NCI-H526 treated with DMSO at 0.1 percent for 48 hours (cell line): ENCODE measurements at regions not wholly inside any gene's neighbourhood (a gene's known extent, or its start where the extent isn't known, plus 50 kb on each side); places are given as distances from the start of the nearest gene placed in this dataset.

Experiments used
- DNase-seq: peaks from one replicate; lab custom pipeline; 2025; lab: John Stamatoyannopoulos, UW

DNA sequence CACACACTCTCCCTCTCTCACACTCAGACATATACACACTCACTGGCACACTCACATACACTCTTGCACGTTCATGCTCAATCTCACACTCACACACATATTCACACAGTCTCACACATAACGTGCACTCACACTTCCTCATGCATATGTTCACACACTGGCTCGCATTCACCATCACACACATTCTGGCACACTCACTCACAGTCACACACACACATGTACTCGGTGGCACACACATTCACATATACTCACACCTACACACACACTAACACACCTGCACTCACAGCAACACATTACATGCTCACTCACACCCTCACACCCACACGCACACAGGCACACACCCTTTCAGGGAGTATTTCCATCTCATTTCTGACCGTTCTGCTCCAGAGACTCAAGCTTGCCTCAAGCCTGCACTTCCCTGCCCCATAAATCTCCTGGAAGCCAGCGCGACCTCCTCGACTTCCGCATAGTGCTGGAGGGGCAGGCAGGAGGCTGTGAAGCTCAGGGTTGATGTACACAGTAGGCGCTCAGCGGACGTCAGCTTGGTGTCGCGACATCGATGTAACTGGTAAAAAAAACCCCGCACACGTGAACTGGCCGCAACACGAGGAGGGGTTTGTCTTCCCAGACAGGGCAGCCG is 66.7 kb upstream of the FOXF1 start:
- DNase-seq, result no peak

DNA sequence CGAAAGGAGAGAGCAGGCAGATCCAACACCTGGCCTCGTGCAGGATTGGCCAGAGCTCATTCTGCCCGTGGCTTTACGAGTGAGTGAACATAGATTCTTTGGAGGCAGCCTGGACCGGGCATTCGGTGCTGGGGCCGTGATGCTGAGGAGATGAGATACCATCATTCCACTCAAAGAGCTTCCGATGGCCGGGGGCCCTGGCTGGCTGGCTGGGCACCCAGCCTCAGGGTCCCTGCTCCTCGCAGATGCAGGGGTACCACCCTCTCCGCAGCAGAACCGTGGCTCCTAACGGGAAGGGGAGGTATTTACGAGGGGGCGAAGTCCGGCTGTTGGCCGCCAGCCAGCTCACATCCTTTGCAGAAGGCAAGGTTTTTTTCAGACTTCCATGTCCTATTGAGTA is 66.1 kb upstream of the FOXF1 start:
- no peak for DNase-seq

DNA sequence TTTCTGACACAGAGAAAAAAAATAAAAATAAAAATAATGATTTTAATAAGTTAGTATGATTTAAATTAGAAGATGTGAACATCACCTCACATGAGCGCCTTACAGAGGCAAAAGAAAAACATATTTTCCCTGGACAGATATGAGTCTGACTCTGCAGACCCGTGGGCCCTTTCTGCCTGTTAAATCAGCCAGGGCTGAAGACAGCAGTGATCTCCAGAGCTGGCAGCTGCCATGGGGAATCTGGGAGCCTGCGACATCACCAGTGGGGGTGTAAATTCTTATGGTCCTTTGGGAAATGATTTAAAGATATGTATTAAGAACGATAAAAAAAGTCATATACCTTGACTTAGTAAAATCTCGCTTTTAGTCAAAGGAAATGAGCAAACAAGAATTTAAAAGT is 65.7 kb upstream of the FOXF1 start:
- no peak for DNase-seq

DNA sequence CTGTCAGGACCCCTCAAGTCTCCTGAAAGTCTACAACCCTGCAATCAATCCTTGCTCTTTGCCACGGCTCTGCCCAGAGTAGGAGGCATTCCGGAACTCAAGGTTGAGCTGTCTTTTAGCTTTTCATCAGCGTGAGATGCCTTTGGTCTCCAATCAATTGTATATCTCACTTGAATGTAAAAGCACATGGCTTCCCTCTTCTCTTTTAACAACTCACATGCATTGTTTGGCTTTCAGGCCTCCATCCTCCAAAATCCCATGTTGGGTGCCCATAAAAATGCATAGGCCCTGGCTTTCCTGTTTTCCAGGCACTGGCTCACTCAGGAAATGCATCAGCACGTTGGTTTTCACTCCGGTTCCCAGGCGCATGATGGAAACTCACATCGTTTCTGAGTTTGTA is 64.0 kb upstream of the FOXF1 start:
- DNase-seq, result no peak

DNA sequence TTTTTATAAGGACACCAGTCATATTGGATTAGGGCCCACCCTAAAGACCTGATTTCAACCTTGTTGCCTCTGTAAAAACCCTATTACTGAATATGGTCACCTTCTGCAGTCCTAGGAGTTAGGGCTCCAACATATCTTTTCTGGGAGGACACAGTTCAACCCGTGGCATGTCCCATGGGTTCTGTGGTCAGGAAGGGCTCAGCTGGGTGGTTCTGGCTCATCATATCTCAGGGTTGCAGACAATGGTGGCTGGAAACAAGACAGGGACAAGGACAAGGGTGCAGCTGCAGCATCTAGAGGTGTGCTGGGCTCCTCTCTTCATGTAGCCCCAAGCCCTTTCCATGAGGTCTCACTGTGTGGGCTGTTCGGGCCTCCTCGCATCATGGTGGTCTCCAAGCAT is 63.1 kb upstream of the FOXF1 start:
- no peak for DNase-seq

DNA sequence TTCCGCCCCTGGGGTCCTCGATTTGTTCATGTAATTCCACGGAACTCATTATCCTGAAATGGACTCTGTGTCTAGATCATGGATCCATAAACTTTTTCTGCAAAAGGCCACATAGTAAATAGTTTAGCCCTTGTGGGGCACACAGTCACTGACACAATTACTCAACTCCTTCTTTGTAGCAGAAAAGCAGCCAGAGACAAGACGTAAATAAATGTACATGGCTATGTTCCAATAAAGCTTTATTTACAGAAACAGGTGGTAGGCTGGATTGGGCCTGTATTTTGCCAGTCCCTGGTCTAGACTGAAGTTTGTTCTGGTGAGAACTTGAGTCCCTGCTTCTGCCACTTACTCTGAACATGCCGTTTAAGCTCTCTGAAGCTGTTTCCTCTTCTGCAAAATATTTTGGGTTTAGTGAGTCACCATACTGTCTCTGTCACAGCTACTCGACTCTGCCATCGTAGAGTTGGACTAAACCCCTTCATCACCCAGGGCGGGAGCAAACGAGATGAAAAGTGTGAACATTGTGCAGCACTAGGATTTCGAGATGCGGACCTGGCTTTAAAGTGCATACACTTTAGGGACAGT is 61.9 kb upstream of the FOXF1 start:
- DNase-seq, result no peak

DNA sequence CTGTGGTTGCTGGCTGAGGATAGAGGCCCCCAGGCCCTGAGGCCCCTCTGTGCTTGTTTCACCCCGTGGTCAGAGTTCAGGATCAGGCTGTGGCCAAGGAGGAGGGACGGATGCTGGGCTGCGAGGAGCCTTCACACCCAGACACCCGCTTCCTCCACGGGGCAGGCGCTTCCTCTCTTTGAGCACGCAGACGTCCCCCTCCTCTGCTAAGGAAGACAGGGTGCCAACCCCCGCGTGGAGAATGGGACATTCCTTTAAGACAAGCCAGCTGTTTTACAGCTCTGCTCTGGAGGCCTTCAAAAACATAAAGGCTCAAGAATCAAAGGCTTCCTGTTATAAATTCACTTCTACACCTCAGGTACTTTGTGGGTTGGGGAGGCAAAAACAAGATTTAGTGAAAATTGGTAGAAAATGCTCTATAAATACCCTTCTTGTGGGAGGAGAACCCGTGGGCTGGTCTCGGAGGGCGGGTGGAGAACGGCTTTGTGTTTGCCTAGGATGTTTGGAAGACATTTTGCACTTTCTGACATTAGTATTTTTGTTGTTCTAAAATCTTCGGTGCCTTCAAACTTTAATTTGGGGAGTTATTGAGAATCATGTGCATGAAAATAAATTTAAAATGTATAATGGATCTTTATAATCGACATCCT is 60.8 kb upstream of the FOXF1 start:
- DNase-seq, result no peak

DNA sequence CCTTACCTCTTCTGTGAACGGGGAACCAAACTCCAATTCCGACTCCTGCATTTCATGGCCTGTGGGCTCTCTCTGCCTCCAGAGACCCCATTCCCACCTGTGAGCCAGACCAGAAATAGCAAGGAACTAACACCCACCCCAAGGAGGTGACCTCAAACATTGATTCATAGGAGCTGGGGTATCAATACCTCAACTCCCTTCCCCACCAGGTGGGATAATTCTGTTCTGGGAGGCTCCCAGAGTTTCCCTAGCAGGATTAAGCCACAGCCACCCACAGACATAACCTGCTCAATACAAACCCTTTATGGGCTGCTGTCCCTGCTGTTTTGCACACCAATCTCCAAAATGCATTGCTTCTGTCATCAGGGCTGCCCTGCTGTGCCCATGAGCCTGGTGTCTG is 59.6 kb upstream of the FOXF1 start:
- no peak for DNase-seq

DNA sequence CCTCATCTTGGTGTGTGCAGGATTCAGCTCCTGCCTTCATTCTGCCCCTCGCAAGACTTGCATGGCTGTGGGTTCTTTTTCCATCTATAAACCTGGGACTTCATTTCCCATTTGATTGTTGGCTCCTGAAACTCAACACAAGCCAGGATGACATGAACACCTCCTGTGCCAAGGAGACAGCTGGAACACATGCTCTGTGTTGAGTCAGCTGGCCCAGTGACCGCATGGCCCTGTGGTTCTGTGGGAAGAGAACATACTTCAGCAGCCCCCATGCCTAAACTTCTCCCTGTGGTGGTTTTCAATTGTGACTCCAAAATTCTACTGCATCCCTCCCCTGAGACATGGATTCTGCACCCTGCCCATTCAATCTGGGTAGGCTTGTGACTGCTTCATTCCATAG is 57.9 kb upstream of the FOXF1 start:
- DNase-seq, result no peak

DNA sequence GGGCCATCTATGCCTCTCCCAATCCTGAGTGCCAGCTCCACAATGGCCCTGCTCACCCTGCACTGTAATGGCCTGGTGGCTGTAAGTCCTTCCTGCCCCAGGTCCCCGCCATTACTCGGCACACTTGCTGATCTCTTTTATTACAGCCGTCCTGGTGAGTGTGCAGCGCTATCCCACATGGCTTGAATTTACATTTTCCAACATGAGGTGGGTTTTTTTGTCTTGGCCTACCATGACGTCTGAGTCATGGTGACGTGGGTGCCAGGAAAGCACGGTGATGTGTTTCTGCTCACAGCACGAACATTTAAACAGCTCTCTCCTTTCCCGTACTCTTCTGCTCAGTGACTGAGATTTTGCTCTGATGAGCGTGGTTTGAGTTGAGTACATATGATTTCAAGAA is 55.2 kb upstream of the FOXF1 start:
- DNase-seq, result no peak

DNA sequence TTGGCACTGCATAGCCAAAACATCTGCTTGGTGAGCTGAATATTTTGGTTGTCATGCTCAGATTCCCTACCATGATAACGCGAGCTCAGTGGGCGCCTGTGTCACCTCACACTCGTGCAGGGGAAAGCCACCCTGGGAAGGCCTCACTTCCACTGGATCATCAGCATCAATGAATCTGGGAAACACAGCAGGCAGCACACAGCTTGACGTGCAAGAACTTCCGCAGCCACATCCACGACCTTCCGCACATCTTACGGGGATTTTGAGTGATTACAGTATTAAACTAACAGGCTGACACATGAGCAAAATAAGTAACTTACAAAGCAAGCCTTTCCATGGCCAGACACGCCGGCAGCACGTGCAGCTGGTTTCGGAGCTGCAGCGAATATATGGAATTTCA is 54.7 kb upstream of the FOXF1 start:
- no peak for DNase-seq

DNA sequence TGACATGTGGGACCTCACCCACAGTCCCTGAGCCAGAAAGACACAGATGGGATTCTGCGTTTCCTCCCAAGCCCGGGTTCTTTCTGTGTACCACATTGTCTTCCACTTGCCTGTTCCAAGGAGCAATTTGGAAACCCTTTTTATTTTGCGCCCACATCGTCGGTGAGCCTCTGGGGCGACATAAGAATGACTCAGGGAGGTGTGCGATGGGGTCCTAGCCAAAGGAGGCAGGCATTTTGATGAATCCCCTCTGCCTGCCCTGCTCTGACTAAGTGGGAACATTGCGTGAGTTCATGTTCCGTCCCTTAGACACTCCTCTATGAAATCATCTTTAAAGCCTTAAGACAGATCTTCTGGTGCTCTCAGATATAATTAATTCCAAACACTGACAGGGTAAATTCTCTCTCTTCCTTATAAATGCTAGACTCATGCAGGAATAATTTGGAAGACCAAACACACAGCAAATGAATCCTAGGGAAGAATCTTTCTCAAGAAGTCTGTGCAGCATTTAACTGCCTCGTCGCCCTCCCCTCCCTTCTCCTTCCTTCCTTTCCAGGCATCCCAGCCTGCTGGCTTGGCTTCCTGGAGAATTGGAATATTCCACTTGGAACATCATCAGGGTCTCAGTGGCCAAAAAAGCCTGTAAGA is 52.7 kb upstream of the FOXF1 start:
- DNase-seq, result no peak

DNA sequence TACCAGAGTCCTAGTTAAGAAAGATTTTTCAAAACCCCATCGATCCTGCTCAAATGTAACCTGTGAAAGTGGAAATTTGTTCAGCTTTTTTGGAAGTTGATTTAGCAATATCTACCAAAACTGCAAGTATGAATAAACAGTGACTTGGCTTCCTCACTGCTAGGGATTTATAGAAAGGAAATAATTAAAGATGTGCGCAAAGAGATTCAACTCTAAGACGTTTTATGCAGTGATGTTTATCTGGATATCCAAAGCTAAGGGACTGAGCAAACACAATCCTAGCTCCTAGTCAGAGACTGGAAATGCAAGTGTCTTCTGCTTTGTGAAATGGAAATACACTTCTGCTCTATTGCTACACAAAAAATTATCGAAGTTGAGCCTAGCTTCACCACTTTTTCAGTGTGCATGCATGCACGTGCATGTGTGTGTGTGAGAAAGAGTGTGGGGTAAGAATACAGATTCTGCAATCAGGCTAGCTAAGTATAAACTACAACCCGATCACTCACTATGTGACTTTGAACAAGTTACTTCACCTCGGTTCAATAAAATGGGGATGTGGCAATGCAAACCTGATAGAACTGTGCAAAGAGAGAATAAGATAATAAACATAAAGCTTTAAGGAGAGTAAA is 52.1 kb upstream of the FOXF1 start:
- no peak for DNase-seq

DNA sequence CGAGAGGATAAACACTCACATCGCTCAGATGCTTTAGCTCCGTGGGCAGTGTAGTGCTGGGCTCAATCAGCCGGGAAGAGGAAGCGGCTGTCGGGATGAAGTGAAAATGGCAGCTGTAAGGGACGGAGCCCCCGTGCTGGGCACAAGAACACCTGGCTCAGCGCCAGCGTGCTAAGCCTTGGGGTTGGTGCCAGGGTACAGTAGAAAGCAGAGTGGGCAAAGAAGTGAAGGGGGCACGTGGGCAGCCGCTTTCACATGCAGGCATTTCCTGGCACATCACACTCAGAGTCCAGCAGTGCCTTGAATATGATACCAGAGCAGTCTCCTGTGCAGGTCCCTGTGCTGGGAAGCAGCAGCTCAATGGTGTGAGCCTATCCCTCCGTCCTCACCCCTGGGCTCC is 51.1 kb upstream of the FOXF1 start:
- DNase-seq, result no peak
